ENCODE measurements at regions not wholly inside any gene's neighbourhood (a gene's known extent, or its start where the extent isn't known, plus 50 kb on each side); places are given as distances from the start of the nearest gene placed in this dataset.

DNA sequence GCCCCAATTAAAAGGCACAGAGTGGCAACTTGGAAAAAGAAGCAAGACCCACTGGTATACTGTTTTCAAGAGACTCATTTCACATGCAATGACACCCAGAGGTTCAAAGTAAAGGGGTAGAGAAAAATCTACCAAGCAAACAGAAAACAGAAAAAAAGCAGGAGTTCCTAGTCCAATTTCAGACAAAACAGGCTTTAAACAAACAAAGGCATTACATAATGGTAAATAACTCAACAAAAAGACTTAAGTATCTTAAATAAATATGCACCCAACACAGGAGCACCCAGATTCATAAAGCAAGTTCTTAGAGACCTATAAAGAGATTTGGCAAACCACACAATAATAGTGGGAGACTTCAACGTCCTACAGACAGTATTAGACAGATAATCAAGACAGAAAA is 215.8 kb downstream of the SLCO4C1 start:
- TF ChIP-seq, protein P1, sequence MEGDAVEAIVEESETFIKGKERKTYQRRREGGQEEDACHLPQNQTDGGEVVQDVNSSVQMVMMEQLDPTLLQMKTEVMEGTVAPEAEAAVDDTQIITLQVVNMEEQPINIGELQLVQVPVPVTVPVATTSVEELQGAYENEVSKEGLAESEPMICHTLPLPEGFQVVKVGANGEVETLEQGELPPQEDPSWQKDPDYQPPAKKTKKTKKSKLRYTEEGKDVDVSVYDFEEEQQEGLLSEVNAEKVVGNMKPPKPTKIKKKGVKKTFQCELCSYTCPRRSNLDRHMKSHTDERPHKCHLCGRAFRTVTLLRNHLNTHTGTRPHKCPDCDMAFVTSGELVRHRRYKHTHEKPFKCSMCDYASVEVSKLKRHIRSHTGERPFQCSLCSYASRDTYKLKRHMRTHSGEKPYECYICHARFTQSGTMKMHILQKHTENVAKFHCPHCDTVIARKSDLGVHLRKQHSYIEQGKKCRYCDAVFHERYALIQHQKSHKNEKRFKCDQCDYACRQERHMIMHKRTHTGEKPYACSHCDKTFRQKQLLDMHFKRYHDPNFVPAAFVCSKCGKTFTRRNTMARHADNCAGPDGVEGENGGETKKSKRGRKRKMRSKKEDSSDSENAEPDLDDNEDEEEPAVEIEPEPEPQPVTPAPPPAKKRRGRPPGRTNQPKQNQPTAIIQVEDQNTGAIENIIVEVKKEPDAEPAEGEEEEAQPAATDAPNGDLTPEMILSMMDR (IDR thresholded peaks at IDR 0.05), result no peak
- TF ChIP-seq POLR2A (IDR thresholded peaks at IDR 0.05), result no peak
